ENCODE measurements at regions not wholly inside any gene's neighbourhood (a gene's known extent, or its start where the extent isn't known, plus 50 kb on each side); places are given as distances from the start of the nearest gene placed in this dataset.
"Not testable (repeated sequence)": the region's sequence is repeated elsewhere in the genome, so short reads cannot be mapped to it uniquely, and the experiment has no call there.

GRCh38 chr4:142901166-142901662 is 55.1 kb upstream of the INPP4B start:
- no peaks in the 10 kb centered on the region for H3K79me2 ChIP-seq (ENCODE audit: insufficient read depth, low read length)
- Mint-ChIP-seq H3K27me3 (ENCODE audit: low read depth in 3 of 3) (peaks cover 0 to 4% (median 1%) of the 10 kb centered on the region in 3 donors), H3K9me3 (peaks cover 12 to 35% (median 16%) of the 10 kb centered on the region in 7 donors), H3K4me1 (no peaks in the 10 kb centered on the region), H3K4me3 (no peak overlapping the region), H3K27ac (no peak overlapping the region), H3K36me3 (no peaks in the 10 kb centered on the region)
- H3K4me2 ChIP-seq (replicated peaks; ENCODE audit: extremely low read depth, low read length, poor library complexity, severe bottlenecking): no peak overlapping the region
- intact Hi-C loops (cut with micrococcal nuclease): no loop called here
- H3K4me3 ChIP-seq (replicated peaks in 1 of 3; ENCODE audit: low read depth in 2 of 3, low read length in 3 of 3): no peak overlapping the region
- H3K36me3 ChIP-seq (replicated peaks in 1 of 2; ENCODE audit: control insufficient read depth in 1 of 2, insufficient read depth in 2 of 2, low read length in 2 of 2): no peaks in the 10 kb centered on the region
- peaks cover 0 to 8% of the 10 kb centered on the region in 2 donors for H3K9me3 ChIP-seq (replicated peaks in 1 of 2; ENCODE audit: control insufficient read depth in 1 of 2, insufficient read depth in 1 of 2, low read length in 2 of 2)
- H3K27me3 ChIP-seq (ENCODE audit: control insufficient read depth in 2 of 2, insufficient read depth in 2 of 2, low read length in 2 of 2): no peaks in the 10 kb centered on the region
- no peaks in the 10 kb centered on the region for H3K4me1 ChIP-seq (ENCODE audit: control insufficient read depth in 1 of 2, insufficient read depth in 2 of 2, low read length in 2 of 2)
- no peak for TF ChIP-seq CTCF (IDR thresholded peaks at IDR 0.05)
- H2AFZ ChIP-seq (ENCODE audit: insufficient read depth, low read depth, low read length, poor library complexity, severe bottlenecking): no peak overlapping the region
- H3K27ac ChIP-seq (ENCODE audit: low read depth in 1 of 2, low read length in 2 of 2): no peak overlapping the region
- H4K20me1 ChIP-seq (ENCODE audit: insufficient read depth, low read length): no peaks in the 10 kb centered on the region
- H3K9ac ChIP-seq (ENCODE audit: insufficient read depth, low read length, poor library complexity, severe bottlenecking): no peak overlapping the region
- no peak for DNase-seq
- WGBS (ENCODE audit: insufficient coverage): no CpG with 5 or more reads among the region's 5 CpGs

GRCh38 chr4:142903617-142904016 is 57.5 kb upstream of the INPP4B start:
- H4K20me1 ChIP-seq (ENCODE audit: insufficient read depth, low read length); intact Hi-C loops (cut with micrococcal nuclease); H3K9ac ChIP-seq (ENCODE audit: insufficient read depth, low read length, poor library complexity, severe bottlenecking); DNase-seq; H3K4me3 ChIP-seq (replicated peaks in 1 of 3; ENCODE audit: low read depth in 2 of 3, low read length in 3 of 3); H3K4me1 ChIP-seq (ENCODE audit: control insufficient read depth in 1 of 2, insufficient read depth in 2 of 2, low read length in 2 of 2); H3K27ac ChIP-seq (ENCODE audit: low read depth in 1 of 2, low read length in 2 of 2); H3K4me1 Mint-ChIP-seq; H3K4me2 ChIP-seq (replicated peaks; ENCODE audit: extremely low read depth, low read length, poor library complexity, severe bottlenecking); H3K9me3 ChIP-seq (replicated peaks in 1 of 2; ENCODE audit: control insufficient read depth in 1 of 2, insufficient read depth in 1 of 2, low read length in 2 of 2); H3K79me2 ChIP-seq (ENCODE audit: insufficient read depth, low read length); H3K27me3 Mint-ChIP-seq (ENCODE audit: low read depth in 3 of 3); H3K27ac Mint-ChIP-seq; H2AFZ ChIP-seq (ENCODE audit: insufficient read depth, low read depth, low read length, poor library complexity, severe bottlenecking); H3K4me3 Mint-ChIP-seq; H3K36me3 ChIP-seq (replicated peaks in 1 of 2; ENCODE audit: control insufficient read depth in 1 of 2, insufficient read depth in 2 of 2, low read length in 2 of 2); H3K36me3 Mint-ChIP-seq; H3K27me3 ChIP-seq (ENCODE audit: control insufficient read depth in 2 of 2, insufficient read depth in 2 of 2, low read length in 2 of 2): not testable (repeated sequence)
- H3K9me3 Mint-ChIP-seq: peaks cover 2 to 20% (median 5%) of the 10 kb centered on the region in 7 donors
- WGBS (ENCODE audit: insufficient coverage): 100% methylated on average over 1 of the region's 2 CpGs
